PC-3 (cell line): ENCODE measurements at regions not wholly inside any gene's neighbourhood (a gene's known extent, or its start where the extent isn't known, plus 50 kb on each side); places are given as distances from the start of the nearest gene placed in this dataset.

ENCODE experiments used
- ATAC-seq: fragments of 200-7000 bp; cut with Tn5 transposase; 2 replicates; pipeline ENCODE4 v1.9.1; 2020; ENCODE audit warnings: mild to moderate bottlenecking, moderate library complexity
- BruUV-seq: library from RNA; stranded (reverse); fragments of 400-500 nt; replicated peaks from 2 replicates; lab custom pipeline; 2021; lab: Mats Ljungman, UMichigan
- CTCF ChIA-PET: fragments of 300-600 bp; sonication (Branson Sonifier 250); formaldehyde crosslinking; loops from one replicate; lab custom pipeline; 2022; ENCODE audit warnings: antibody characterized with exemption; lab: Charles Lee
- POLR2A ChIA-PET: fragments of 300-600 bp; sonication (Branson Sonifier 250); formaldehyde crosslinking; loops from one replicate; lab custom pipeline; 2022; ENCODE audit warnings: antibody characterized with exemption; ENCODE audit not compliant: unreplicated experiment; lab: Charles Lee
- DNase-seq: peaks from one replicate; pipeline ENCODE4 v3.0.0-alpha.2; 2015
- H2AFZ ChIP-seq: fragments of 300-600 bp; sonication (generic); 2 replicates; pipeline ENCODE4 v1.6.0; 2016; ENCODE audit warnings: antibody characterized with exemption, low read length
- H3F3A ChIP-seq: fragments of 300-600 bp; sonication (generic); one replicate; pipeline ENCODE4 v1.6.0; 2017; ENCODE audit warnings: antibody characterized with exemption, low read length, control low read depth, mild to moderate bottlenecking; ENCODE audit not compliant: unreplicated experiment
- H3K27ac ChIP-seq: fragments of 300-600 bp; sonication (generic); 2 replicates; pipeline ENCODE4 v1.5.1; 2016; ENCODE audit warnings: mild to moderate bottlenecking, low read length
- H3K27me3 ChIP-seq: fragments of 300-600 bp; sonication (generic); 2 replicates; pipeline ENCODE4 v1.6.1; 2016; ENCODE audit warnings: low read length, mixed read lengths
- H3K36me3 ChIP-seq: fragments of 300-600 bp; sonication (generic); 2 replicates; pipeline ENCODE4 v1.6.1; 2016; ENCODE audit warnings: low read depth, mixed run types, low read length, mixed read lengths
- H3K4me1 ChIP-seq: fragments of 300-600 bp; sonication (generic); 2 replicates; pipeline ENCODE4 v1.5.1; 2016; ENCODE audit warnings: low read length; ENCODE audit not compliant: insufficient read depth
- H3K4me2 ChIP-seq: fragments of 300-600 bp; sonication (generic); 2 replicates; pipeline ENCODE4 v1.6.0; 2016; ENCODE audit warnings: low read length
- H3K4me3 ChIP-seq: fragments of 300-600 bp; sonication (generic); 2 replicates; pipeline ENCODE4 v1.5.1; 2016; ENCODE audit warnings: mild to moderate bottlenecking, low read length, mixed read lengths
- H3K79me2 ChIP-seq: fragments of 300-600 bp; sonication (generic); 2 replicates; pipeline ENCODE4 v1.6.1; 2017; ENCODE audit warnings: low read length, mixed read lengths
- H3K9ac ChIP-seq: fragments of 300-600 bp; sonication (generic); 2 replicates; pipeline ENCODE4 v1.6.0; 2016; ENCODE audit warnings: mild to moderate bottlenecking, low read length
- H3K9me2 ChIP-seq: fragments of 300-600 bp; sonication (generic); replicated peaks from 2 replicates; pipeline ENCODE4 v1.6.1; 2016; ENCODE audit warnings: mixed run types, low read length, mixed read lengths
- H3K9me3 ChIP-seq: fragments of 300-600 bp; sonication (generic); 2 replicates; pipeline ENCODE4 v1.6.1; 2016; ENCODE audit warnings: low read length, mixed read lengths
- H4K20me1 ChIP-seq: fragments of 300-600 bp; sonication (generic); 2 replicates; pipeline ENCODE4 v1.6.1; 2016; ENCODE audit warnings: low read length, mixed read lengths
- CTCF ChIP-seq: fragments of 300-600 bp; sonication (generic); conservative IDR thresholded peaks from 2 replicates; pipeline ENCODE4 v1.5.1; 2017; ENCODE audit warnings: antibody characterized with exemption, low read depth, mild to moderate bottlenecking, low read length
- EZH2 ChIP-seq: fragments of 300-600 bp; sonication (generic); IDR thresholded peaks from one replicate; pipeline ENCODE4 v1.6.1; 2017; ENCODE audit warnings: antibody characterized with exemption, mild to moderate bottlenecking, low read length; ENCODE audit not compliant: unreplicated experiment
- EZH2phosphoT487 ChIP-seq: fragments of 300-600 bp; sonication (generic); IDR thresholded peaks from 2 replicates; pipeline ENCODE4 v1.6.1; 2018; ENCODE audit warnings: mild to moderate bottlenecking, antibody characterized with exemption, low read length, borderline replicate concordance
- intact Hi-C: fragments of 100-400 bp; cut with micrococcal nuclease; formaldehyde crosslinking; loops from 2 replicates; pipeline ENCODE4 v1.9.0; 2023

- CTCF ChIA-PET = no interaction called here
Observed at GRCh38 chr4:160595646-160596045, 1492.8 kb downstream of the RAPGEF2 start.

GRCh38 chr4:160604541-160604940, 1501.7 kb downstream of the RAPGEF2 start:
- Histone ChIP-seq H3K9ac (no peak overlapping the region), H3K9me3 (no peaks in the 10 kb centered on the region), H3K9me2 (no peaks in the 10 kb centered on the region), H2AFZ (no peak overlapping the region), H3K27me3 (no peaks in the 10 kb centered on the region), H3K4me3 (no peak overlapping the region), H3K79me2 (no peaks in the 10 kb centered on the region), H4K20me1 (no peaks in the 10 kb centered on the region), H3K4me1 (no peaks in the 10 kb centered on the region), H3K4me2 (no peak overlapping the region), H3K27ac (no peak overlapping the region), H3K36me3 (no peaks in the 10 kb centered on the region), H3F3A (no peaks in the 10 kb centered on the region)
- POLR2A ChIA-PET = no interaction called here
- TF ChIP-seq EZH2 = no peak
- TF ChIP-seq EZH2phosphoT487 = no peak
- TF ChIP-seq CTCF = no peak
- CTCF ChIA-PET = no interaction called here
- DNase-seq (no peak), ATAC-seq (no peak)
- BruUV-seq = no TSS peak
- intact Hi-C loops = no loop called here

More at GRCh38 chr4:160595646-160596045, 1492.8 kb downstream of the RAPGEF2 start:
- Histone ChIP-seq H3K9me2 (no peaks in the 10 kb centered on the region), H2AFZ (no peak overlapping the region), H4K20me1 (no peaks in the 10 kb centered on the region), H3K27ac (no peak overlapping the region), H3K36me3 (no peaks in the 10 kb centered on the region), H3K4me1 (no peaks in the 10 kb centered on the region), H3K9ac (no peak overlapping the region), H3K4me3 (no peak overlapping the region), H3K27me3 (no peaks in the 10 kb centered on the region), H3F3A (no peaks in the 10 kb centered on the region), H3K79me2 (no peaks in the 10 kb centered on the region), H3K4me2 (no peak overlapping the region), H3K9me3 (no peaks in the 10 kb centered on the region)
- POLR2A ChIA-PET = no interaction called here
- no peak for TF ChIP-seq EZH2
- TF ChIP-seq CTCF = no peak
- TF ChIP-seq EZH2phosphoT487 = no peak
- BruUV-seq = no TSS peak
- ATAC-seq = no peak
- intact Hi-C loops = no loop called here
- DNase-seq = no peak

GRCh38 chr4:160611181-160611580, 1508.3 kb downstream of the RAPGEF2 start:
- no TSS peak for BruUV-seq
- no peak for TF ChIP-seq EZH2
- no peak for TF ChIP-seq EZH2phosphoT487
- TF ChIP-seq CTCF = no peak
- Histone ChIP-seq H3K4me3 (no peak overlapping the region), H4K20me1 (no peaks in the 10 kb centered on the region), H3F3A (no peaks in the 10 kb centered on the region), H3K9me2 (no peaks in the 10 kb centered on the region), H3K9me3 (no peaks in the 10 kb centered on the region), H3K9ac (no peak overlapping the region), H3K4me2 (no peak overlapping the region), H3K4me1 (no peaks in the 10 kb centered on the region), H3K36me3 (no peaks in the 10 kb centered on the region), H2AFZ (no peak overlapping the region), H3K27me3 (no peaks in the 10 kb centered on the region), H3K27ac (no peak overlapping the region), H3K79me2 (no peaks in the 10 kb centered on the region)
- ATAC-seq = no peak
- intact Hi-C loops = no loop called here
- ChIA-PET CTCF (no interaction called here), POLR2A (no interaction called here)
- DNase-seq = no peak
